ENCODE measurements at regions not wholly inside any gene's neighbourhood (a gene's known extent, or its start where the extent isn't known, plus 50 kb on each side); places are given as distances from the start of the nearest gene placed in this dataset.
"Not testable (repeated sequence)": the region's sequence is repeated elsewhere in the genome, so short reads cannot be mapped to it uniquely, and the experiment has no call there.

DNA sequence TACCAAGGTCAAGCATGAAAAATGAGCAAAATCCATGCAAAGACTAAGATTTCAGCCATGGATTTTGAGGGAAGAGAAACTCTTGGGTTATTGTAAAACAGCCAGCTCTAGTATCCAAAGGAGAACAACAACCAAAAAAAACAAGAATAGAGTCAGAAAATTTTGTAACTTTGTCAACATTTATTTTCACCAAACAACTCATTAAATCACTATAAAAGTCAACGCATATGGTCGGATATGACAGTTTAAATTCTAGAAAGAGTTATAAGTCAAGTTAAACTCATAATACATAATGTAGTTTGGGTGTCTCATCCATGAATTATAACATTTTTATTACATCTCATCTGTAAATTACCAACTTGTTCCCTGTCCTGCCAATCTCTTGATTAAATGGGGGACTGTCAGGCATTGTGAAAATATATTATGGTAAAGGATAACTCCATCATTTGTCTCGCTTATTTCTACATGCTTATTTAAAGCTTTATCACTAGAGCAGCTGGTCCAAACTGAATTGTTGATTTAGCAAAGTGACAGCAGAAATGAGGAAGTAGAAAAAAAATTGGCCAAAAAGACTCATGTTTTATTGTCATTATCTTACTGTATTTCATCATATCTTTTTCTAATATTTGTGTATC lies 224.8 kb upstream of the NOCT start:
- no peak for DNase-seq

DNA sequence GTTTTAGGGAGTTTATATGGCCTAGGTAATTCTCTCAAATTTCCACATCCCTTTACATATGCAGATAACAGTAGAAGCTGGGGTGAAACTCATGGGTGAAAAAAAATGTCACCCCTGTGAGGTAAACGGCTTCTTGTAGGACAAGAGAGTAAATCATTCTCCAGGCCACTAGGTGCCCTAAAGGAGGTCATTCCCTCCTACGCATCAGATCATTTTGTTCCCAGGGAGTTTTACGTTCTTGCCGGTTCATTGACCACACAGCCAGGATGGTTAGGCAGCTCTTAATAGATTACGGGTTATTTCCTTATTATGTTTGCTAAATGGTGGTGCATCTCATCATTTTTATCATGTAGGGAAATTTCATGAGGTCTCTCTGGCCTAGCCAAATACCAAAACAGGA lies 225.8 kb upstream of the NOCT start:
- no peak for DNase-seq

DNA sequence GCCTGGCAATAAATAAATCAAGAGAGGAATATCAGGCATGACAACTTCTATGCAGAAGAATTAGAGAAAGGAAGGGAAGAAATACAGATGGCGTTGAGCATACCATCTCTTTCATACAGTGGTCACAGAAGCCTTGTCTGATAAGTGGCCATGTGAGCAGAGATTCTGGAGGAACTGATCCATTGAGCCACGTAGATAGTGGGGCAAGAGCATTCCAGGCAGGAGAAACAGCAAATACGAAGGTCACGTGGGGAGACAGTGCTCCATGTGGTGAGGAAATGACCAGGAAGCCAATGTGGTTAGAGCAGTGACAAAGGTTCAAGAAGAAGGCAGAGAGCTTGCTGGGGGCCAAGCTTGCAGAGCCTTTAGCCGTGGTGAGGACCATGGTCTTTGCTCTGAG lies 226.7 kb upstream of the NOCT start:
- DNase-seq: no peak

GRCh38 chr4:138788267-138788790 lies 227.3 kb upstream of the NOCT start:
- peak; percentile 9 for DNase-seq

GRCh38 chr4:138779761-138780160 lies 235.8 kb upstream of the NOCT start:
- DNase-seq: not testable (repeated sequence)

- peak; percentile 9 for DNase-seq
These were observed 239.7 kb upstream of the NOCT start for GRCh38 chr4:138775890-138776289.

- no peak for DNase-seq
These were observed 240.1 kb upstream of the NOCT start for GRCh38 chr4:138775489-138775888.

GRCh38 chr4:138774940-138775339 lies 240.6 kb upstream of the NOCT start:
- DNase-seq: no peak

DNA sequence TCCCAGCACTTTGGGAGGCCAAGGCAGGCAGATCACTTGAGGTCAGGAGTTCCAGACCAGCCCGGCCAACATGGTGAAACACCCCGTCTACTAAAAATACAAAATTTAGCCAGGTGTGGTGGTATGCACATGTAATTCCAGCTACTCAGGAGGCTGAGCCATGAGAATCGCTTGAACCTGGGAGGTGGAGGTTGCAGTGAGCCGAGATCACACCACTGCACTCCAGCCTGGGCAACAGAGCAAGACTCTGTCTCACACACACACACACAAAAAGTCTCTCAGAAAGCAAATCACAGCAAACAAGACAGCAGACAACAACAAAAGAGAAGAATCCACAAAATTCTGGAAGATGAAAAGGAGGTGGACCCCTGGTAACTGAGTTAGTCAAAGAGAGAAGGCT lies 241.5 kb upstream of the NOCT start:
- not testable (repeated sequence) for DNase-seq

GRCh38 chr4:138773321-138773720 lies 242.3 kb upstream of the NOCT start:
- DNase-seq: no peak

- DNase-seq: no peak
These were observed 243.2 kb upstream of the NOCT start for GRCh38 chr4:138772366-138772765.

GRCh38 chr4:138770818-138771217 lies 244.8 kb upstream of the NOCT start:
- no peak for DNase-seq

- DNase-seq: no peak
These were observed 249.2 kb upstream of the NOCT start for GRCh38 chr4:138766332-138766731.

DNA sequence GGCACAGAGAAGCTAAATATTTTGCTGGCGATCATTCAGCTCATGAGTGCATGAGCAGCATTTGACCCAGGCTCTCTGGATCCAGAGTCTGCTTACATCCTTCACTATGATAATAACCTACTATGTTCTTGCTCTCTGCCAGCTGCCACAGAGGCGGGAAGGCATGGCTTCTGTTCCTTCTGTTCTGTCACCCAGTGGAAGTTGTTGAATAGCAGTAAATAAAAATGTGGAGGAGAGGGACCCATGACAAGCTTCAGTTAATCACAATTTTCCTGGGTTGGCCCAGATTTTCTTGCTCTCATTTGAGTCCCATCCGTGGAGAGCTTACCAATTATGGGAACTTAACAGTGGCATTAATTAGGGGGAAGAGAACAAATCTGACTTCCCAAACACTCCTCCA lies 250.1 kb upstream of the NOCT start:
- DNase-seq: no peak

DNA sequence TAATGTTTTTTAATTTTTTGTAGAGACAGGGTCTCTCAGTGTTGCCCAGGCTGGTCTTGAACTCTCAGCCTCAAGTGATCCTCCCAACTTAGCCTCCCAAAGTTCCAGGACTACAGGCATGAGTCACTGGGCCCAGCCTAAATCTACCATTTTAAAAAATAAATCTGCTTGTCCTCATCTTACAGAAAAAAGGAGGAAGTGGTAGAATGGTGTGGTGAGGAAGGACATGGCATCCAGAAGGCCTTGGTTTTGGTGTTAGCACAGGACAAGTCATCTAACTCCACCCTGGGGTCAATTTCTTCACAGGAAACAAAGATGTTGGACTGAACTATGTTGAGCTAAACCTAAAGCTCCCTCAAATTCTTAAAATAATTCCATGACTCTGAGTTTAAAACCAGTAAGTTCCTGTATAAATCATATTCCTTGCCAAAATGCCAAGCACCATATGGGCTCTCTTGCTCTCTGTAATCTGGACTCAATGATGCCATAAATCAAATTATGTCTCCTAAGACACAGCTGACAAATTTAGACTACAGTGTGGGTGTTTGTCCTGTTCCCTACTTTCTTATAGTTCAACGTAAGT lies 253.9 kb upstream of the NOCT start:
- DNase-seq: peak; percentile 72

DNA sequence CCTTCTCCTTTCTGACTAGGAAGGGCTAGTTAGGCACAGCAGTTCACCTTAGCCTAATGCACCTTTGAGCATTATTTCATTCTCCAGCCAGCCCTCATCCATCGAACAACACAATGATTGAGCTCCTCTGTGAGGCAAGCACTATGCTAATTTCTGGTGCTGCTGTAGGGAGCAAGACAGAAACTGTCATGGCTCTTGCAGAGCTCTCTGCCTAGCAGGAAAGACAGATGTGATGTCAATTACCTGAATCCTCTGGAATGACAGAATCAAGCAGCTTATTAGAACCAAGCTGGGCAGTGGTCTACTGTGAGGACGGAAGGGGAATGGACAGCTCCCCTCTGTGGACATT lies 256.1 kb upstream of the NOCT start:
- DNase-seq: no peak

DNA sequence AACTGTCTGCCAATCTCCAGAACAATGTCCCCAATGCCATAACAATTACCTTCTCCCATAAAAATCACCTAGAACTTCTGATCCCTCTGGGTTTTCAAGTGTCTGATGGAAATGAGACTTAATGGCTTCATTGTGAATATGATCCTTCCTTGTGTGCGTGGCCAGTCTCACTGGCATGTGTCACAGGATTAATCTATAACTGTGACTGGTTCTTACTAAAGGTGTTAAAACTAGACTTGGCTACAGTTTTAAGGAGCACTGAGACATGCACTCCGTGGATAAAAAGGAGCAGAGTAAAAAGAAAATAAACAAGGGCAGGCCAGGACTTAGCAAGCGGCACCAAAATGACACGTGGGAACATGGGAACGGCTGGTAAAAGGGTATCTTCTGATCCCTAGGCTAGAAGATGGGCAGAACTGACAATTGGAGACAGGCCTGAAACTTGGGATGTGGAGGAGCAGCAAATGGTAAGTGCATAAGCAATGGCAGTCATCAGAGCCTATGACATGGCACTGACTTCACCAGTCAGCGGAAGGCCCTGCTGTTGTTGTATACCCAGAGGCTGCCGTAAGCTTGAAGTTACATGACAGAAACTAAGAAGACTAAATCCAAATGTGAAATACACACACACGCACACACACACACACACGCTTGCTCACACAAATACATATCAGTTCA lies 256.6 kb upstream of the NOCT start:
- DNase-seq: no peak

DNA sequence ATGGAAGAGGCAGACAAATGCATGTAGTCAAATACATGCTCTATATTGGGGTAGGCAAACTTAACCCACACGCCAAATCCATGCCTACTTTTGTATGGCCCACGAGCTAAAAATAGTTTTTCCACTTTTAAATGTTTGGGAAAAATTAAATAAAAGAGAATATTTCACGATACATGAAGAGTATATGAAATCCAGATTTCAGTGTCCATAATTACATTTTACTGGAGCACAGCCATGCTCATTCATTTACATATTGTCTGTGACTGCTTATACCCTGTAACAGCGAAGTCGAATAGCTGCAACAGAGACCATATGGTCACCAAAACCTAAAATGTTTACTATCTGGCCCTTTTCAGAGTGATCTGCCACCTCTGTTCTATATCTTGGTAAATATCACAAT lies 257.4 kb upstream of the NOCT start:
- DNase-seq: no peak

DNA sequence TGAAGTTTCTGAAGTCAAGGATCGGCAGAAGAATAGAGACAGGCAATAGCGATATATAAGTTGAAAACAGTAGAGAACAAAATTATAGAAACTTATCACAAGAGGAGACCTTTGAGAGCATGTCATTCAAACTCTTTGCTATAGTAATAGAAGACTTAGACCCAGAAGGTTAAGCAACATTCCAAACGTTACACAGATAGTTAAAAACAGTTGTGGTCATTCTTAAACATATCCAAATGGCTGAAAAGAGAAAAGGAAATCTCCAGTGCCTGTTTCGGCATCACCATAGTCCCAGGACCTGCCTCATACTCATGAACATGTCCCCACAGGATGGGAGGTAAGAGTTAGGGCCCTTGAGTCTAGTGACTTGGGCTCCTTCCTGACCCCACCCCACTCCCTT lies 258.1 kb upstream of the NOCT start:
- DNase-seq: no peak

DNA sequence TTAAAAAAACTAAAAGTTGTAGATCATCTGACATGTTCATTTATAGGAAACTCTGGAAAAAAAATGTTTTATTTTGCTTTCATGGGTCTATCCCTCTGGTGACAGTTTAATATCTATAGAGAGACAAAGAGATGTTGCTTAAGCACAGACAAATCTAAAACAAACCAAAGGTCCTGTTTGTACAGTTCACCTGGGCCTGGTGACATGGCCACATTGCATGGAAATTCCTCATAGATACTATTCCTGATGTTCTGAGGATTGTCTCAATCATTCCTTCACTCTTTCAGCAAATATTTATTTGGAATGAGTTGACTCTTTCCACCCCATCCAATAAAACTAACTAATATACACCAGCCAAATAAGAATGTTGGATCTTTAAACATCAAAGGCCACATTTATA lies 259.1 kb upstream of the NOCT start:
- DNase-seq: no peak

DNA sequence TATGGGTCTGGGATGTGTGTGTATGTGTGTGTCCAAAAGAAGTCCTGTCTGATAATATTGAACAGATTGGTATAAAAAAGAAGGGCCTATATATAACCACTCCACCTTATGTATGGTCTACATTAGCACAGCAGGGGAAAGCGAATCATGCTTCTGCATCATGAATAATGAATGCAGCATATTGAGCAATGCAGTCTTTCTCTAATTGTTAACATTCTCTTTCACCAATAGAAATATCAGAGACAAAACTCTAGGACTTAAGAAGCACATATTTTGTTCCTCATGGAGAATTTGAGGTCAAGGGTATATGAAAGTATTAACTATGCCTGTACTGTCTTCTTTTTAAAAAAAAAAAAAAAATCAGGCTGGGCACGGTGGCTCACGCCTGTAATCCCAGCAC lies 264.3 kb upstream of the NOCT start:
- DNase-seq: peak; percentile 81

GRCh38 chr4:138749303-138749702 lies 266.3 kb upstream of the NOCT start:
- DNase-seq: peak; percentile 39

DNA sequence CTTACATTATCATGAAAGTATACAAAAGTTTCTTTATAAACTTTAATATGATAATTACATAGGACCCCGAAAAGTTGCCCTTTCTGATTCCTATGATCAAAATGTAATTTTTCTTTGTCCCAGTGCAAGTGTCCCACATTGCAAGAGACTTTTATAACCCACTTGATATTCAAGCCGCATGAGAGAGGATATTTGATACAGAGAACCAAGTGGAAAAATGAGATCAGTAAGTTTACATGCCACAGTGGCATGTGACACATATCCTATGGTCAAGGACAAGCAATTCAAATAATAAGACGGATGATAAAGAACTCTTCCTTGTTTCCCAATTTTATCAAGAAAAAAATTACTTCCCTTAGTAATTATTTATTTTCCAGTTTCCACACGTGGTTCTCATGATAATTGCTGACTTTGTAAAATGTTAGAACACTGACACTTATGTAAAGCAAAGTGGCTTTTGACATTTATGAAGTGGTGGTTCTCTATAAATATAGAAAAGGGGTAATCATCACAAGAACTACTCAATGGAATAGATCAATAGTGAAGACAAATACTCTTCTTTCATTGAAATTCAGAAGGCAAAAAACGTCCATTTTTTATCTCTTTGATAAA lies 273.7 kb upstream of the NOCT start:
- DNase-seq: no peak
